Activated T-cell treated with anti-CD3 and anti-CD28 coated beads, Interleukin-2, amount 50 U/mL, for 4 hours (primary cell): ENCODE measurements at regions not wholly inside any gene's neighbourhood (a gene's known extent, or its start where the extent isn't known, plus 50 kb on each side); places are given as distances from the start of the nearest gene placed in this dataset.

ENCODE experiments used
- ATAC-seq, 2 donors: fragments of 200-7000 bp; cut with Tn5 transposase; one replicate each; pipeline ENCODE4 v1.10.0; 2021
- DNase-seq: peaks from one replicate; pipeline ENCODE4 v3.0.0-alpha.2; 2020
- H3K27me3 Mint-ChIP-seq: one replicate; pipeline ENCODE4 v1.8.0; 2021; ENCODE audit warnings: low read depth, mixed read lengths
- H3K36me3 Mint-ChIP-seq: one replicate; pipeline ENCODE4 v1.8.0; 2022; ENCODE audit warnings: mixed read lengths; ENCODE audit not compliant: insufficient read depth
- H3K4me1 Mint-ChIP-seq: one replicate; pipeline ENCODE4 v1.8.0; 2021; ENCODE audit warnings: low read depth, mixed read lengths
- H3K4me3 Mint-ChIP-seq: one replicate; pipeline ENCODE4 v1.8.0; 2021; ENCODE audit warnings: mild to moderate bottlenecking, moderate library complexity, mixed read lengths
- H3K9me3 Mint-ChIP-seq: one replicate; pipeline ENCODE4 v1.8.0; 2021; ENCODE audit warnings: mixed read lengths

- ATAC-seq, result no peak
- Mint-ChIP-seq H3K9me3 (no peaks in the 10 kb centered on the region), H3K4me3 (no peak overlapping the region), H3K27me3 (no peaks in the 10 kb centered on the region), H3K36me3 (no peaks in the 10 kb centered on the region), H3K4me1 (no peaks in the 10 kb centered on the region)
- no peak for DNase-seq
These were observed 129.3 kb upstream of the UBE2E2 start for GRCh38 chr3:23073724-23074305.

- Mint-ChIP-seq H3K4me1 (peaks cover 8% of the 10 kb centered on the region), H3K4me3 (no peak overlapping the region), H3K9me3 (no peaks in the 10 kb centered on the region), H3K36me3 (no peaks in the 10 kb centered on the region), H3K27me3 (no peaks in the 10 kb centered on the region)
- DNase-seq, result no peak
- no peak for ATAC-seq
These were observed 127.6 kb upstream of the UBE2E2 start for GRCh38 chr3:23075496-23075895.

- Mint-ChIP-seq H3K4me3 (no peak overlapping the region), H3K36me3 (no peaks in the 10 kb centered on the region), H3K4me1 (peaks cover 8% of the 10 kb centered on the region), H3K27me3 (no peaks in the 10 kb centered on the region), H3K9me3 (no peaks in the 10 kb centered on the region)
- ATAC-seq, result no peak
- no peak for DNase-seq
These were observed 126.7 kb upstream of the UBE2E2 start for GRCh38 chr3:23076437-23076836.

GRCh38 chr3:23077126-23077525 is 126.0 kb upstream of the UBE2E2 start:
- no peaks in the 10 kb centered on the region for H3K9me3 Mint-ChIP-seq
- no peak for DNase-seq
- peaks cover 8% of the 10 kb centered on the region for H3K4me1 Mint-ChIP-seq
- no peak for ATAC-seq
- H3K4me3 Mint-ChIP-seq, result no peak overlapping the region
- no peaks in the 10 kb centered on the region for H3K36me3 Mint-ChIP-seq
- H3K27me3 Mint-ChIP-seq, result no peaks in the 10 kb centered on the region

GRCh38 chr3:23078735-23079134 is 124.4 kb upstream of the UBE2E2 start:
- peaks cover 4% of the 10 kb centered on the region for H3K9me3 Mint-ChIP-seq
- peaks cover 8% of the 10 kb centered on the region for H3K4me1 Mint-ChIP-seq
- H3K36me3 Mint-ChIP-seq, result no peaks in the 10 kb centered on the region
- H3K27me3 Mint-ChIP-seq, result no peaks in the 10 kb centered on the region
- DNase-seq, result no peak
- no peak for ATAC-seq
- H3K4me3 Mint-ChIP-seq, result no peak overlapping the region

- Mint-ChIP-seq H3K4me3 (no peak overlapping the region), H3K27me3 (no peaks in the 10 kb centered on the region), H3K4me1 (peaks cover 8% of the 10 kb centered on the region), H3K9me3 (peaks cover 4% of the 10 kb centered on the region), H3K36me3 (no peaks in the 10 kb centered on the region)
- DNase-seq (no peak), ATAC-seq (no peak)
These were observed 123.2 kb upstream of the UBE2E2 start for GRCh38 chr3:23079976-23080375.

- Mint-ChIP-seq H3K9me3 (peaks cover 4% of the 10 kb centered on the region), H3K27me3 (no peaks in the 10 kb centered on the region), H3K36me3 (no peaks in the 10 kb centered on the region), H3K4me3 (no peak overlapping the region), H3K4me1 (peaks cover 8% of the 10 kb centered on the region)
- DNase-seq, result no peak
- no peak for ATAC-seq
These were observed 119.4 kb upstream of the UBE2E2 start for GRCh38 chr3:23083701-23084100.

GRCh38 chr3:23084367-23084766 is 118.8 kb upstream of the UBE2E2 start:
- Mint-ChIP-seq H3K36me3 (no peaks in the 10 kb centered on the region), H3K4me3 (no peak overlapping the region), H3K4me1 (peaks cover 7% of the 10 kb centered on the region), H3K9me3 (peaks cover 4% of the 10 kb centered on the region), H3K27me3 (no peaks in the 10 kb centered on the region)
- no peak for DNase-seq
- ATAC-seq, result no peak

- Mint-ChIP-seq H3K27me3 (no peaks in the 10 kb centered on the region), H3K36me3 (no peaks in the 10 kb centered on the region), H3K4me3 (no peak overlapping the region), H3K4me1 (no peaks in the 10 kb centered on the region), H3K9me3 (peaks cover 4% of the 10 kb centered on the region)
- ATAC-seq, result no peak
- DNase-seq, result no peak
These were observed 117.9 kb upstream of the UBE2E2 start for GRCh38 chr3:23085261-23085660.

GRCh38 chr3:23086331-23086730 is 116.8 kb upstream of the UBE2E2 start:
- Mint-ChIP-seq H3K4me1 (no peaks in the 10 kb centered on the region), H3K4me3 (no peak overlapping the region), H3K36me3 (no peaks in the 10 kb centered on the region), H3K27me3 (no peaks in the 10 kb centered on the region), H3K9me3 (peaks cover 4% of the 10 kb centered on the region)
- no peak for ATAC-seq
- DNase-seq, result no peak

GRCh38 chr3:23086831-23087230 is 116.3 kb upstream of the UBE2E2 start:
- H3K4me1 Mint-ChIP-seq, result no peaks in the 10 kb centered on the region
- H3K9me3 Mint-ChIP-seq, result peaks cover 4% of the 10 kb centered on the region
- H3K4me3 Mint-ChIP-seq, result no peak overlapping the region
- no peaks in the 10 kb centered on the region for H3K27me3 Mint-ChIP-seq
- no peaks in the 10 kb centered on the region for H3K36me3 Mint-ChIP-seq
- DNase-seq (no peak), ATAC-seq (no peak)

- Mint-ChIP-seq H3K36me3 (no peaks in the 10 kb centered on the region), H3K27me3 (no peaks in the 10 kb centered on the region), H3K9me3 (no peaks in the 10 kb centered on the region)
These were observed 108.7 kb upstream of the UBE2E2 start for GRCh38 chr3:23094412-23094811.

GRCh38 chr3:23094890-23095462 is 108.2 kb upstream of the UBE2E2 start:
- H3K27me3 Mint-ChIP-seq, result no peaks in the 10 kb centered on the region
- ATAC-seq, result no peak

More at GRCh38 chr3:23094412-23094811, 108.7 kb upstream of the UBE2E2 start:
- Mint-ChIP-seq H3K4me1 (no peaks in the 10 kb centered on the region), H3K4me3 (no peak overlapping the region)
- no peak for DNase-seq
- ATAC-seq, result no peak

GRCh38 chr3:23096041-23096440 is 107.1 kb upstream of the UBE2E2 start:
- H3K4me1 Mint-ChIP-seq, result no peaks in the 10 kb centered on the region
- no peaks in the 10 kb centered on the region for H3K9me3 Mint-ChIP-seq
- ATAC-seq, result no peak
- H3K36me3 Mint-ChIP-seq, result no peaks in the 10 kb centered on the region
- no peak for DNase-seq
- no peak overlapping the region for H3K4me3 Mint-ChIP-seq
- no peaks in the 10 kb centered on the region for H3K27me3 Mint-ChIP-seq

More at GRCh38 chr3:23094890-23095462, 108.2 kb upstream of the UBE2E2 start:
- Mint-ChIP-seq H3K9me3 (no peaks in the 10 kb centered on the region), H3K4me1 (no peaks in the 10 kb centered on the region), H3K36me3 (no peaks in the 10 kb centered on the region), H3K4me3 (no peak overlapping the region)
- DNase-seq, result no peak

GRCh38 chr3:23099021-23099420 is 104.1 kb upstream of the UBE2E2 start:
- H3K36me3 Mint-ChIP-seq, result no peaks in the 10 kb centered on the region
- peaks cover 4% of the 10 kb centered on the region for H3K9me3 Mint-ChIP-seq
- H3K27me3 Mint-ChIP-seq, result no peaks in the 10 kb centered on the region
- no peak for DNase-seq
- H3K4me3 Mint-ChIP-seq, result no peak overlapping the region
- no peak for ATAC-seq
- H3K4me1 Mint-ChIP-seq, result no peaks in the 10 kb centered on the region
